ENCODE measurements at regions not wholly inside any gene's neighbourhood (a gene's known extent, or its start where the extent isn't known, plus 50 kb on each side); places are given as distances from the start of the nearest gene placed in this dataset.
"Not testable (repeated sequence)": the region's sequence is repeated elsewhere in the genome, so short reads cannot be mapped to it uniquely, and the experiment has no call there.

- no peak for DNase-seq
- peaks cover 7% of the 10 kb centered on the region for H3K9me3 Mint-ChIP-seq (ENCODE audit: unreplicated experiment)
- peaks cover 4% of the 10 kb centered on the region for H3K27me3 Mint-ChIP-seq (ENCODE audit: unreplicated experiment)
- H3K4me1 Mint-ChIP-seq (ENCODE audit: low read depth, unreplicated experiment): peaks cover 2% of the 10 kb centered on the region
- TF ChIP-seq CTCF (IDR thresholded peaks at IDR 0.05; ENCODE audit: partially characterized antibody, unreplicated experiment): no peak
- H3K4me3 Mint-ChIP-seq (ENCODE audit: unreplicated experiment): no peak overlapping the region
- H3K27ac Mint-ChIP-seq (ENCODE audit: unreplicated experiment): no peak overlapping the region
- no peaks in the 10 kb centered on the region for H3K36me3 Mint-ChIP-seq (ENCODE audit: unreplicated experiment)
Measured at GRCh38 chr12:116376354-116377193, 99.1 kb upstream of the MED13L start.

- not testable (repeated sequence) for H3K27ac Mint-ChIP-seq (ENCODE audit: unreplicated experiment); H3K4me1 Mint-ChIP-seq (ENCODE audit: low read depth, unreplicated experiment); H3K27me3 Mint-ChIP-seq (ENCODE audit: unreplicated experiment); H3K4me3 Mint-ChIP-seq (ENCODE audit: unreplicated experiment); H3K36me3 Mint-ChIP-seq (ENCODE audit: unreplicated experiment); DNase-seq; H3K9me3 Mint-ChIP-seq (ENCODE audit: unreplicated experiment)
Measured at GRCh38 chr12:116377194-116377571, 99.7 kb upstream of the MED13L start.

- H3K9me3 Mint-ChIP-seq (ENCODE audit: unreplicated experiment): peaks cover 7% of the 10 kb centered on the region
- peaks cover 10% of the 10 kb centered on the region for H3K27me3 Mint-ChIP-seq (ENCODE audit: unreplicated experiment)
- no peak overlapping the region for H3K4me3 Mint-ChIP-seq (ENCODE audit: unreplicated experiment)
- H3K4me1 Mint-ChIP-seq (ENCODE audit: low read depth, unreplicated experiment): peaks cover 4% of the 10 kb centered on the region
- no peaks in the 10 kb centered on the region for H3K36me3 Mint-ChIP-seq (ENCODE audit: unreplicated experiment)
- DNase-seq: no peak
- no peak for TF ChIP-seq CTCF (IDR thresholded peaks at IDR 0.05; ENCODE audit: partially characterized antibody, unreplicated experiment)
- no peak overlapping the region for H3K27ac Mint-ChIP-seq (ENCODE audit: unreplicated experiment)
Measured at GRCh38 chr12:116378002-116378401, 100.5 kb upstream of the MED13L start.

- no peak for TF ChIP-seq CTCF (IDR thresholded peaks at IDR 0.05; ENCODE audit: partially characterized antibody, unreplicated experiment)
- DNase-seq: no peak
- Mint-ChIP-seq H3K9me3 (ENCODE audit: unreplicated experiment) (peaks cover 6% of the 10 kb centered on the region), H3K36me3 (ENCODE audit: unreplicated experiment) (no peaks in the 10 kb centered on the region), H3K27ac (ENCODE audit: unreplicated experiment) (no peak overlapping the region), H3K27me3 (ENCODE audit: unreplicated experiment) (peaks cover 8% of the 10 kb centered on the region), H3K4me1 (ENCODE audit: low read depth, unreplicated experiment) (peaks cover 2% of the 10 kb centered on the region), H3K4me3 (ENCODE audit: unreplicated experiment) (no peak overlapping the region)
Measured at GRCh38 chr12:116380108-116380507, 102.6 kb upstream of the MED13L start.

- H3K36me3 Mint-ChIP-seq (ENCODE audit: unreplicated experiment); H3K27ac Mint-ChIP-seq (ENCODE audit: unreplicated experiment); H3K4me1 Mint-ChIP-seq (ENCODE audit: low read depth, unreplicated experiment); DNase-seq; H3K9me3 Mint-ChIP-seq (ENCODE audit: unreplicated experiment); H3K27me3 Mint-ChIP-seq (ENCODE audit: unreplicated experiment); H3K4me3 Mint-ChIP-seq (ENCODE audit: unreplicated experiment): not testable (repeated sequence)
Measured at GRCh38 chr12:116380740-116381139, 103.2 kb upstream of the MED13L start.

GRCh38 chr12:116381240-116381743 is 103.8 kb upstream of the MED13L start:
- H3K4me3 Mint-ChIP-seq (ENCODE audit: unreplicated experiment): no peak overlapping the region
- DNase-seq: no peak
- H3K4me1 Mint-ChIP-seq (ENCODE audit: low read depth, unreplicated experiment): peaks cover 2% of the 10 kb centered on the region
- H3K9me3 Mint-ChIP-seq (ENCODE audit: unreplicated experiment): no peaks in the 10 kb centered on the region
- H3K27me3 Mint-ChIP-seq (ENCODE audit: unreplicated experiment): peaks cover 8% of the 10 kb centered on the region
- H3K36me3 Mint-ChIP-seq (ENCODE audit: unreplicated experiment): no peaks in the 10 kb centered on the region
- no peak for TF ChIP-seq CTCF (IDR thresholded peaks at IDR 0.05; ENCODE audit: partially characterized antibody, unreplicated experiment)
- no peak overlapping the region for H3K27ac Mint-ChIP-seq (ENCODE audit: unreplicated experiment)

Data from glutamatergic neuron (in vitro differentiated cells).